Cardiac muscle cell (in vitro differentiated cells and primary cell): ENCODE measurements at regions not wholly inside any gene's neighbourhood (a gene's known extent, or its start where the extent isn't known, plus 50 kb on each side); places are given as distances from the start of the nearest gene placed in this dataset.
A peak's percentile ranks its signal among the peaks of the same experiment; 100 is the strongest.

Experiments used
- DNase-seq, 2 donors: peaks; one replicate each; pipeline versions ENCODE4 v3.0.0 to v3.0.0-alpha.2; 2010 to 2017; ENCODE audit warnings: low read depth in 1 of 2, low spot score in 1 of 2
- H3K27ac ChIP-seq: fragments of 200-600 bp; sonication (generic); 2 replicates; pipeline ENCODE4 v1.5.1; 2016
- H3K27me3 ChIP-seq: fragments of 200-600 bp; sonication (generic); 2 replicates; pipeline ENCODE4 v1.6.0; 2016; ENCODE audit warnings: control low read depth
- H3K36me3 ChIP-seq: fragments of 200-600 bp; sonication (generic); 2 replicates; pipeline ENCODE4 v1.5.1; 2016; ENCODE audit warnings: control low read depth
- H3K4me1 ChIP-seq: fragments of 200-600 bp; sonication (generic); 2 replicates; pipeline ENCODE4 v1.8.1; 2017; ENCODE audit warnings: low read depth, mild to moderate bottlenecking, mixed run types
- H3K4me3 ChIP-seq: fragments of 200-600 bp; sonication (generic); 2 replicates; pipeline ENCODE4 v1.5.1; 2016; ENCODE audit warnings: mild to moderate bottlenecking
- H3K9me3 ChIP-seq: fragments of 200-600 bp; sonication (generic); 2 replicates; pipeline ENCODE4 v1.5.1; 2017; ENCODE audit warnings: low read depth, mild to moderate bottlenecking, control low read depth
- TF ChIP-seq, protein P1 (sequence below): IDR thresholded peaks from 2 replicates; pipeline ENCODE4 v1.5.1; 2012; ENCODE audit warnings: low read depth, mild to moderate bottlenecking, low read length

DNA sequence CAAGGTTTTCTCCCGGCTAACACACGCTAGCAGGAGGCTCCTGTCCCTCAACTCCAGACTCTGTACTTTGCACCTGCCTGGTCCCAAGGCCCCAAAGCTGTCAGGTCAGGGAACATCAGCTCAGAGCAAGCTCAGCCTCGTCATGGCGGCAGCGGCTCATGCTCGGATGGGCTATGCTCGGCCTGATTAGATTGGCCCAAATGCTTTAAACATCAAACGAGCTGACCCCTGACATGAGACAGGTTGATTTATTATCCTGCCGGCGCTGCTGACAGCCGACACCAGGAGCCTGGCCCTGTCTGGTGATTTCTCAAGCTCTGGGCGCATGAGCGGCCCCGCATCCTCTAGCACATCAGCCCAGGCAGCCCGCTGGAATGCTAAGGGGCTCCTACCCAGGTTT lies 436.4 kb downstream of the EIPR1 start:
- Histone ChIP-seq H3K27me3 (no peaks in the 10 kb centered on the region), H3K27ac (no peak overlapping the region), H3K4me3 (no peak overlapping the region), H3K4me1 (no peaks in the 10 kb centered on the region), H3K9me3 (no peaks in the 10 kb centered on the region), H3K36me3 (no peaks in the 10 kb centered on the region)
- DNase-seq = peak in 1 of 2 donors; percentile 59
- TF ChIP-seq, protein P1, sequence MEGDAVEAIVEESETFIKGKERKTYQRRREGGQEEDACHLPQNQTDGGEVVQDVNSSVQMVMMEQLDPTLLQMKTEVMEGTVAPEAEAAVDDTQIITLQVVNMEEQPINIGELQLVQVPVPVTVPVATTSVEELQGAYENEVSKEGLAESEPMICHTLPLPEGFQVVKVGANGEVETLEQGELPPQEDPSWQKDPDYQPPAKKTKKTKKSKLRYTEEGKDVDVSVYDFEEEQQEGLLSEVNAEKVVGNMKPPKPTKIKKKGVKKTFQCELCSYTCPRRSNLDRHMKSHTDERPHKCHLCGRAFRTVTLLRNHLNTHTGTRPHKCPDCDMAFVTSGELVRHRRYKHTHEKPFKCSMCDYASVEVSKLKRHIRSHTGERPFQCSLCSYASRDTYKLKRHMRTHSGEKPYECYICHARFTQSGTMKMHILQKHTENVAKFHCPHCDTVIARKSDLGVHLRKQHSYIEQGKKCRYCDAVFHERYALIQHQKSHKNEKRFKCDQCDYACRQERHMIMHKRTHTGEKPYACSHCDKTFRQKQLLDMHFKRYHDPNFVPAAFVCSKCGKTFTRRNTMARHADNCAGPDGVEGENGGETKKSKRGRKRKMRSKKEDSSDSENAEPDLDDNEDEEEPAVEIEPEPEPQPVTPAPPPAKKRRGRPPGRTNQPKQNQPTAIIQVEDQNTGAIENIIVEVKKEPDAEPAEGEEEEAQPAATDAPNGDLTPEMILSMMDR = no peak

DNA sequence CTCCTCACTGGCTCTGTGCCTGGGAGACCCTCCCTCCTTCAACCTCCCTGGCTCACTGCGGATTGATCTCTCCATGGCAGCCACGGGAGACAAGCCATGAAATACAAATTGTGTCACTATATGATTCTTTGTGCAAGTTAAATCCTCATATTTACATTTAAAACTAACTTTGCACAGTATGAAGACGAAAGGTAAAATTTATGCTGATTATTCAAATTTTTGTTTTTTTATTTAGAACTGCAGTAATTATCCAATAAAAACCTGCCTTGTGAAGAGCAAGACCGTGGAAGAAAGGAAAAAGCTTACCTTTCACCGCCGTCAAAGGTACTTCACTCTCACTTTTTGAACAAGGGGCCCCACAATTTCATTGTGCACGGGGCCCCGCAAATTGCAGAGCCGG lies 436.9 kb downstream of the EIPR1 start:
- no peak overlapping the region for H3K4me3 ChIP-seq
- no peak overlapping the region for H3K27ac ChIP-seq
- no peaks in the 10 kb centered on the region for H3K9me3 ChIP-seq
- TF ChIP-seq, protein P1 = no peak
- no peaks in the 10 kb centered on the region for H3K36me3 ChIP-seq
- H3K4me1 ChIP-seq = no peaks in the 10 kb centered on the region
- no peak for DNase-seq
- no peaks in the 10 kb centered on the region for H3K27me3 ChIP-seq

DNA sequence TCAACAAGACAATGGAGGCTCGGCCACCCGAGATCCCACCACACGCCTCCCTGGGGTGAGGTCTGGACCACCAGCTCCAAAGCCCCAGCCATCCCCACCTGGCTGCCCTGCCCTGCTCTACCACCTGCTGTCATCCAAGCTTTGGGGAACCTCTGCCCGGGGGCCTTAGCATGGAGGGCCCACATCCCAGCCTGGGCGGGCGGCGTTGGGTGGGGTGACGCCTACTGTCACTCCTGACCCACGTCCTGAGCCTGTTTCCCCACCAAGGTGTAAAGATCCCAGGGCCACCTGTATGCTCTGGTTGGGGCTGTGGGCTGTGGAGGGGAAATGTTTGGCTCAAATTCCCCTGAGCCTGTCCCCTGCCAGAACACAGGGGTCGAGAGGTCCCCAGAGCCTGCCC lies 437.6 kb downstream of the EIPR1 start:
- no peak overlapping the region for H3K27ac ChIP-seq
- H3K36me3 ChIP-seq = no peaks in the 10 kb centered on the region
- H3K4me1 ChIP-seq = no peaks in the 10 kb centered on the region
- H3K9me3 ChIP-seq = no peaks in the 10 kb centered on the region
- no peaks in the 10 kb centered on the region for H3K27me3 ChIP-seq
- no peak for DNase-seq
- TF ChIP-seq, protein P1 = no peak
- no peak overlapping the region for H3K4me3 ChIP-seq

DNA sequence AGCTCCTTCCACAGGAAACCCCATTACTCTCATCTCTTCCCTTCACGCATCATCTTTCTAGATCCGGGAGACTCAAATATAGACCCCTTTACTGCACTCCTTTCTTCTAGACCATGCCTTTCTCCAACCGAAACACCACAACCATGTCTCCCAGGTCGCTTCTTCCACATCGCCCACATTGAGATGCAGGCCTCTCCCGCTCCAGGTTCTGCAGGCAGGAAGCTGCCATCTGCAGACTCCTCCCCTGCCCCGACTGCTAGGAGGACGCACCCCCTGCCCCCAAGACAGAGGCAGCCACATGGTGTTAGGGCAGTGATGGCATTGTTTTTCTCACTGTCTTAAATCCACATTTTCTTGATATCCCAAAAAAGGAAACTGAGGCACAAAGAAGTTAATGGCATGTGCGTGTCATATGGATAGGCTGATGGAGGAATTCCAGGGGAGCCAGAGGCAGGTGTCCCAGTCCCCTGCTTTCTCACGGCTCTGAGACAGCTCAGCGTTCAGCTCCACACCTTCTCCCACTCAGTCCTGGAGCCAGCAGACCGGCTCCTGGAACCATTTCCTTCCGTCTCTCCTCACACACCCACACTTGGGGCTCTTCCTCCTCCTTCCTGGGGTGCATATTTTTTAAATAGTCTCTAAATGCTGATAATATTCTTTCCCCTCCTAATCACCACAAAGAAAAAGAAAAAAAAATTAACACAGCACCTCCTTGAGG lies 438.4 kb downstream of the EIPR1 start:
- no peak for DNase-seq
- TF ChIP-seq, protein P1 = no peak
- no peaks in the 10 kb centered on the region for H3K9me3 ChIP-seq
- H3K27ac ChIP-seq = no peak overlapping the region
- H3K4me3 ChIP-seq = no peak overlapping the region
- H3K4me1 ChIP-seq = no peaks in the 10 kb centered on the region
- no peaks in the 10 kb centered on the region for H3K36me3 ChIP-seq
- no peaks in the 10 kb centered on the region for H3K27me3 ChIP-seq

GRCh38 chr2:2938481-2938880 lies 439.1 kb downstream of the EIPR1 start:
- Histone ChIP-seq H3K4me3 (no peak overlapping the region), H3K4me1 (no peaks in the 10 kb centered on the region), H3K27me3 (no peaks in the 10 kb centered on the region), H3K27ac (no peak overlapping the region), H3K9me3 (no peaks in the 10 kb centered on the region), H3K36me3 (no peaks in the 10 kb centered on the region)
- TF ChIP-seq, protein P1 = no peak
- no peak for DNase-seq
